HUES48 (cell line): ENCODE measurements at regions not wholly inside any gene's neighbourhood (a gene's known extent, or its start where the extent isn't known, plus 50 kb on each side); places are given as distances from the start of the nearest gene placed in this dataset.
"Not testable (repeated sequence)": the region's sequence is repeated elsewhere in the genome, so short reads cannot be mapped to it uniquely, and the experiment has no call there.

Experiments
- H3K27ac ChIP-seq: one replicate; pipeline ENCODE4 v1.7.0; 2013; ENCODE audit warnings: low read depth, low read length, inconsistent platforms
- H3K27me3 ChIP-seq: 2 replicates; pipeline ENCODE4 v1.6.1; 2013; ENCODE audit warnings: mild to moderate bottlenecking, low read length; ENCODE audit not compliant: control insufficient read depth, insufficient read depth
- H3K36me3 ChIP-seq: 2 replicates; pipeline ENCODE4 v1.6.1; 2013; ENCODE audit warnings: low read length; ENCODE audit not compliant: control insufficient read depth, insufficient read depth
- H3K4me1 ChIP-seq: 2 replicates; pipeline ENCODE4 v1.6.1; 2013; ENCODE audit warnings: mild to moderate bottlenecking, low read length; ENCODE audit not compliant: control insufficient read depth, insufficient read depth
- H3K4me3 ChIP-seq: 2 replicates; pipeline ENCODE4 v1.5.1; 2013; ENCODE audit warnings: mild to moderate bottlenecking, low read depth, low read length
- H3K9ac ChIP-seq: 2 replicates; pipeline ENCODE4 v1.6.1; 2013; ENCODE audit warnings: mild to moderate bottlenecking, low read depth, low read length, moderate library complexity
- H3K9me3 ChIP-seq: 2 replicates; pipeline ENCODE4 v1.6.1; 2013; ENCODE audit warnings: low read length; ENCODE audit not compliant: control insufficient read depth, insufficient read depth

GRCh38 chr10:33087152-33087551 is 129.1 kb upstream of the ITGB1 start:
- Histone ChIP-seq H3K36me3 (no peaks in the 10 kb centered on the region), H3K27me3 (no peaks in the 10 kb centered on the region), H3K27ac (no peak overlapping the region), H3K9ac (no peak overlapping the region), H3K4me1 (peaks cover 11% of the 10 kb centered on the region), H3K9me3 (no peaks in the 10 kb centered on the region), H3K4me3 (no peak overlapping the region)

GRCh38 chr10:33086100-33086499 is 128.1 kb upstream of the ITGB1 start:
- no peaks in the 10 kb centered on the region for H3K36me3 ChIP-seq
- H3K9me3 ChIP-seq = no peaks in the 10 kb centered on the region
- no peak overlapping the region for H3K27ac ChIP-seq

DNA sequence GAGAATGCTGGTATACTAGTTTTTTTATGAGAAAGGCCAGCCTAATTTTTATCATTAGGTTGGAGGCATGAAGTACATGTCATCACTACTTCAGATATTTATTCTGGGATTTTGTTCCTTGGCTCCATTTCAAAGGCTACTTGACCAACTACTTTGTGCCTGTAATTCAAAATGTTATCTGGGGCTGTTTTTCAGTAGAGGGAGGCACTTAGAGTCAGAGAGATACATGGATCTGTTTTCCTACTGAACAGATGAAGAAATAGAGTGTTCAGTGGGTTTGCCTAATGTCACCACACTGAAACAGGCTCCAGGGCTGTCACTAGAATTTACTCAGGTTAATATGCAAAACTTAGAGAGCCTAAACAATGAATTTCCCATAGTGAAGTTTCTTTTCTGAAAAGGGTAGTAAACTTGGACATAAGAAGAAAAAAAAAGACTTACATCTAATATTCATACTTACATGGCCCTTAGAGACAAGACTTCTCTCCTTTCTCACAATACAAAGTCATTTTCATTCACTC is 127.3 kb upstream of the ITGB1 start:
- Histone ChIP-seq H3K4me3 (no peak overlapping the region), H3K36me3 (no peaks in the 10 kb centered on the region), H3K9ac (no peak overlapping the region), H3K4me1 (peaks cover 15% of the 10 kb centered on the region), H3K27ac (no peak overlapping the region), H3K9me3 (no peaks in the 10 kb centered on the region), H3K27me3 (no peaks in the 10 kb centered on the region)

More at GRCh38 chr10:33086100-33086499, 128.1 kb upstream of the ITGB1 start:
- peaks cover 15% of the 10 kb centered on the region for H3K4me1 ChIP-seq
- no peaks in the 10 kb centered on the region for H3K27me3 ChIP-seq
- no peak overlapping the region for H3K9ac ChIP-seq
- no peak overlapping the region for H3K4me3 ChIP-seq

GRCh38 chr10:33084453-33084852 is 126.4 kb upstream of the ITGB1 start:
- H3K27me3 ChIP-seq = no peaks in the 10 kb centered on the region
- H3K9me3 ChIP-seq = no peaks in the 10 kb centered on the region
- peaks cover 15% of the 10 kb centered on the region for H3K4me1 ChIP-seq
- no peak overlapping the region for H3K27ac ChIP-seq
- H3K36me3 ChIP-seq = no peaks in the 10 kb centered on the region
- no peak overlapping the region for H3K9ac ChIP-seq
- H3K4me3 ChIP-seq = no peak overlapping the region

DNA sequence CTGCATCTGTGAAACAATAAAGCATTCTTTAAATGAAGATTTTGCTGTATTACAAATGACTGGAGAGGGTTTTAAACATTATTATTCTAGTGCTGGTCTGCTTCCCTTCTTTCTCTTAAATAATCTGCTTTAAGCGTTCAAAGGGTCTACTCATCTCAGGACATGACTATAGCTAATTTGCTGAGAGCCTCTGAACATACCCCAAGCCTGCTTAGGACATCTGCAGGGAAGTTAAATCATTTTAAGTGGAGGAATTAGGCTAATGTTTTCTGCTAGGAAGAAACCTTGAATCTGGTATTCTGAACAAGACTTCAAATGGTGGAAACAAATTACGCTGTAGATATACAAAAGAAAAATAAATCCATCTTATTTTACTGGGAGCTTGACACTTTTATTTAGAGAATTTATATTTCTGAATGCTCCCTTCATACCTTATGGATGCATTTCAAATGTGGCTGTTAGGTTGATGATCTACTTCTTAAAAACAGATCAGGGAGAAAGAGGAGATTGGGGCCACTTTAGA is 124.4 kb upstream of the ITGB1 start:
- H3K27ac ChIP-seq = no peak overlapping the region
- no peaks in the 10 kb centered on the region for H3K27me3 ChIP-seq
- no peaks in the 10 kb centered on the region for H3K9me3 ChIP-seq
- no peak overlapping the region for H3K4me3 ChIP-seq
- H3K36me3 ChIP-seq = no peaks in the 10 kb centered on the region
- peaks cover 15% of the 10 kb centered on the region for H3K4me1 ChIP-seq
- H3K9ac ChIP-seq = no peak overlapping the region

DNA sequence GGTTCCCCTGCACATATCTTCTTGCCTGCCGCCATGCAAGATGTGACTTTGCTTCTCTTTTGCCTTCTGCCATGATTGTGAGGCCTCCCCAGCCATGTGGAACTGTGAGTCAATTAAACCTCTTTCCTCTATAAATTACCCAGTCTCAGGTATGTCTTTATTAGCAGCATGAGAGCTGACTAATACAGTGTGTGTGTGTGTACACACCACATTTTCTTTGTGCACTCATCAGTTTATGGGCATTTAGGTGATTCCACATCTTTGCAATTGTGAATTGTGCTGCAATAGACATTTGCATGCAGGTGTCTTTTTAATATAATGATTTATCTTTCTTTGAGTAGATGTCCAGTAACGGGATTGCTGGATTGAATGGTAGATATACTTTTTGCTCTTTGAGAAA is 122.4 kb upstream of the ITGB1 start:
- not testable (repeated sequence) for H3K9me3 ChIP-seq, H3K36me3 ChIP-seq, H3K4me3 ChIP-seq, H3K27ac ChIP-seq, H3K27me3 ChIP-seq, H3K9ac ChIP-seq
- H3K4me1 ChIP-seq = peaks cover 15% of the 10 kb centered on the region

DNA sequence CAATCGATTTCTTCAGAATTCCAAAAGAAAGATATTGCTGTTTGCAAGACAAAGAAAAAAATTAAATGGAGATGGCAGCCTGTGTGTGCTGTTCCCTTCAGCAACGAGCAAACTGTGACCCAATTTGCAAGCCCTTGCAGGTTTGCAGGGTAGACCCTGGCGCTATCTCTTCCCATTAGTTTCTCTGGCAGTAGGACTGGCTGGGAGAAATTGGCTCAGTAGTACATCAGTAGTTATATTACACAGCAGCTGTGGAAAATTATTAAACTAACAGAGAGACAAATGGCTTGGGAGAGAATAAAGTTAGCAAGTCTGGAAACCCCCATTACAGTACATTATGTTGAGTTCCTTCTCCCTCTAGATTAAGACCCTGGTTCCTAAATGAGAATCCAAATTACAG is 116.4 kb upstream of the ITGB1 start:
- Histone ChIP-seq H3K4me1 (peaks cover 7% of the 10 kb centered on the region; the same call in 1 of the 2 replicates), H3K9me3 (peaks cover 6% of the 10 kb centered on the region; the same call in 1 of the 2 replicates), H3K9ac (no peak overlapping the region)

GRCh38 chr10:33073641-33074415 is 115.8 kb upstream of the ITGB1 start:
- no peaks in the 10 kb centered on the region for H3K27me3 ChIP-seq
- H3K9ac ChIP-seq = no peak overlapping the region
- H3K4me1 ChIP-seq = peaks cover 7% of the 10 kb centered on the region; the same call in 1 of the 2 replicates
- peaks cover 6% of the 10 kb centered on the region; the same call in 1 of the 2 replicates for H3K9me3 ChIP-seq
- no peak overlapping the region for H3K27ac ChIP-seq
- no peaks in the 10 kb centered on the region for H3K36me3 ChIP-seq
- H3K4me3 ChIP-seq = no peak overlapping the region

More for the DNA sequence above, 116.4 kb upstream of the ITGB1 start:
- no peaks in the 10 kb centered on the region for H3K27me3 ChIP-seq
- no peak overlapping the region for H3K4me3 ChIP-seq
- H3K36me3 ChIP-seq = no peaks in the 10 kb centered on the region
- no peak overlapping the region for H3K27ac ChIP-seq

DNA sequence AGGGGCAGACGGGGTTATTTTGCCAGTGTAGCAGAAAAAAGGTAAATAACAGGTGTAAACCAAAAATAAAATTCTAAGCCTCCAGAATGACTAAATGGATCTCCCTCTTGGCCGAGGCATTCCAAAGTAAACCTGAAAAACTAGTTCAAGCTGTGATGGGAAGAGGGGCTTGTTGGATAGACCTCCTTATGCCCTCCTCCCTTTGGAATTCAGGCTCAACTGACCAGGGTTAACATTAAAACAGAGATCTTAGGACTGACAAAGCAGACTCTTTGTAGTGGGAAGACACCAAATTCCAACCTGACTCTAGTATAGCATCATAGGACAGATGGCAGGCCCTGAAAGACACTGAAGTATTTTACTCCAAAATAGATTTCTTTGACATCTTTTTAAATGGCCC is 113.8 kb upstream of the ITGB1 start:
- H3K4me1 ChIP-seq = peaks cover 7% of the 10 kb centered on the region; the same call in 1 of the 2 replicates
- H3K9me3 ChIP-seq = peaks cover 6% of the 10 kb centered on the region; the same call in 1 of the 2 replicates
- no peak overlapping the region for H3K9ac ChIP-seq
- no peaks in the 10 kb centered on the region for H3K36me3 ChIP-seq
- H3K4me3 ChIP-seq = no peak overlapping the region
- peak overlapping the region; percentile 79 for H3K27ac ChIP-seq
- no peaks in the 10 kb centered on the region for H3K27me3 ChIP-seq

DNA sequence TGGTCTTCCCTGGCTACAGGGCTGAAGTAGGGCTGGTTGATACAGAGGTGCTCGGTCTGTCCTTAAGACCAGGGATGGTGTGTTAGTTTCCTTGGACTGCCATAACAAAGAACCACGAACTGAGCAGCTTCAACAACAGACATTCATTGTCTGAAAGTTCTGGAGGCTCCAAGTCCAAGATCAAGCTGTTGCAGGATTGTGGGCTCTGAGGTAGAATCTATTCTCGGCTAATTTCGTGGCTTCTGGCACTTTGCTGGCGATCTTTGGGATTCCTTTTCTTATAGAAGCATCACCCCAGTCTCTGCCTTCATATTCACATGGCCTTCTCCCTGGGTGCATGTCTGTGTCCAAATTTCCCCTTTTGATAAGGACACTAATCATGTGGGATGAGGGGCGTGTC is 112.1 kb upstream of the ITGB1 start:
- peaks cover 6% of the 10 kb centered on the region; the same call in 1 of the 2 replicates for H3K9me3 ChIP-seq
- H3K9ac ChIP-seq = no peak overlapping the region
- no peak overlapping the region for H3K27ac ChIP-seq
- no peaks in the 10 kb centered on the region for H3K36me3 ChIP-seq
- peaks cover 7% of the 10 kb centered on the region; the same call in 1 of the 2 replicates for H3K4me1 ChIP-seq
- no peaks in the 10 kb centered on the region for H3K27me3 ChIP-seq
- no peak overlapping the region for H3K4me3 ChIP-seq

- peaks cover 7% of the 10 kb centered on the region; the same call in 1 of the 2 replicates for H3K4me1 ChIP-seq
- H3K27me3 ChIP-seq = no peaks in the 10 kb centered on the region
- no peak overlapping the region for H3K27ac ChIP-seq
- H3K36me3 ChIP-seq = no peaks in the 10 kb centered on the region
- H3K9ac ChIP-seq = no peak overlapping the region
- H3K4me3 ChIP-seq = no peak overlapping the region
- H3K9me3 ChIP-seq = peaks cover 6% of the 10 kb centered on the region; the same call in 1 of the 2 replicates
Observed at GRCh38 chr10:33067917-33068316, 109.9 kb upstream of the ITGB1 start.
